ENCODE measurements at regions not wholly inside any gene's neighbourhood (a gene's known extent, or its start where the extent isn't known, plus 50 kb on each side); places are given as distances from the start of the nearest gene placed in this dataset.

GRCh38 chr4:58553679-58554078, 1443.5 kb upstream of the IGFBP7 start:
- H3K36me3 ChIP-seq (ENCODE audit: insufficient read depth, low read length): no peaks in the 10 kb centered on the region
- no peak overlapping the region for H3K4me2 ChIP-seq (ENCODE audit: low read length)
- no peaks in the 10 kb centered on the region for H3K4me1 ChIP-seq (ENCODE audit: control insufficient read depth, insufficient read depth, low read length)
- H3K9ac ChIP-seq (ENCODE audit: low read depth, low read length): no peak overlapping the region
- H3K4me3 ChIP-seq (ENCODE audit: low read length): no peak overlapping the region
- H3K9me3 ChIP-seq (replicated peaks; ENCODE audit: low read length): no peaks in the 10 kb centered on the region
- H3K27me3 ChIP-seq (ENCODE audit: control insufficient read depth, insufficient read depth, low read length): no peaks in the 10 kb centered on the region

DNA sequence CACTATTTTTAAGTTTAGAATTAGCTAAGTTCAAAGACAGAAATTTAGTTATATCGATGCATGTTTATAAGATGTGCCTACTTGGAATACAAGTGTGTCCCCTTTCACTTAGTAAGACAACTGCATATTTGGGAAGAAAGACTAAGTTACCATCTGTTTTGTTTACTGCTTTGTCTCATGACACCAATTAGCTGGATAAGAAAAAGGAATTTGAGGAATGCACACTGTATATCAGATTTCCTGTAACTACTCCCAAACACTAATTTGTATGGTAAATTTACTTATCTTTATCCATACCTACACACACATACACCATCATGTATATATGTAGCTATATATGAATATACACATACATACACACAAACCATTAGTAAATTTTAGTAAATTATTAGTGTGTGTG, 1442.8 kb upstream of the IGFBP7 start:
- H3K9ac ChIP-seq (ENCODE audit: low read depth, low read length): no peak overlapping the region
- H3K4me3 ChIP-seq (ENCODE audit: low read length): no peak overlapping the region
- no peaks in the 10 kb centered on the region for H3K4me1 ChIP-seq (ENCODE audit: control insufficient read depth, insufficient read depth, low read length)
- no peaks in the 10 kb centered on the region for H3K36me3 ChIP-seq (ENCODE audit: insufficient read depth, low read length)
- no peaks in the 10 kb centered on the region for H3K27me3 ChIP-seq (ENCODE audit: control insufficient read depth, insufficient read depth, low read length)
- no peak overlapping the region for H3K4me2 ChIP-seq (ENCODE audit: low read length)
- no peaks in the 10 kb centered on the region for H3K9me3 ChIP-seq (replicated peaks; ENCODE audit: low read length)

- Histone ChIP-seq H3K36me3 (ENCODE audit: insufficient read depth, low read length) (no peaks in the 10 kb centered on the region), H3K9ac (ENCODE audit: low read depth, low read length) (no peak overlapping the region), H3K27me3 (ENCODE audit: control insufficient read depth, insufficient read depth, low read length) (no peaks in the 10 kb centered on the region), H3K4me2 (ENCODE audit: low read length) (no peak overlapping the region), H3K4me1 (ENCODE audit: control insufficient read depth, insufficient read depth, low read length) (no peaks in the 10 kb centered on the region), H3K4me3 (ENCODE audit: low read length) (no peak overlapping the region), H3K9me3 (replicated peaks; ENCODE audit: low read length) (no peaks in the 10 kb centered on the region)
These were observed 1441.5 kb upstream of the IGFBP7 start for GRCh38 chr4:58551676-58552075.

DNA sequence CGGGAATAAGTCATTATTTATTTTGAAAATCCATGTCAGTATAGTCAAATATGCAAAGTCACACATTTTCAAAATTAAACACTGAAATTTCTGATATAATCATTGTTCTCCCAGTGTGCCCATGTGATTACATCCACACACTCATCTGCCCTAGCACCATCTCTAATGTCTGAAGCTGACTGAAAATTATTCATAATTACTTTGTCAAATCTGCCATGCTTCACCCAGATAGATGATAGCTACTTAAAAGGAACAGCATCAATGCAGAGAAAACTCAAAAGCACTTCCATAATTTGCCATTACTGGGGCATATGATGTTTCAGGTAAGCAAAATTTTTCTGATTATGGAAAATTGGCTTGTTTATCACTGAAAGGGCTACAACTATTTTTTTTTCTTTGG, 1433.3 kb upstream of the IGFBP7 start:
- H3K36me3 ChIP-seq (ENCODE audit: insufficient read depth, low read length): no peaks in the 10 kb centered on the region
- no peaks in the 10 kb centered on the region for H3K27me3 ChIP-seq (ENCODE audit: control insufficient read depth, insufficient read depth, low read length)
- H3K4me3 ChIP-seq (ENCODE audit: low read length): no peak overlapping the region
- H3K4me2 ChIP-seq (ENCODE audit: low read length): no peak overlapping the region
- H3K9ac ChIP-seq (ENCODE audit: low read depth, low read length): no peak overlapping the region
- no peaks in the 10 kb centered on the region for H3K9me3 ChIP-seq (replicated peaks; ENCODE audit: low read length)
- H3K4me1 ChIP-seq (ENCODE audit: control insufficient read depth, insufficient read depth, low read length): no peaks in the 10 kb centered on the region

DNA sequence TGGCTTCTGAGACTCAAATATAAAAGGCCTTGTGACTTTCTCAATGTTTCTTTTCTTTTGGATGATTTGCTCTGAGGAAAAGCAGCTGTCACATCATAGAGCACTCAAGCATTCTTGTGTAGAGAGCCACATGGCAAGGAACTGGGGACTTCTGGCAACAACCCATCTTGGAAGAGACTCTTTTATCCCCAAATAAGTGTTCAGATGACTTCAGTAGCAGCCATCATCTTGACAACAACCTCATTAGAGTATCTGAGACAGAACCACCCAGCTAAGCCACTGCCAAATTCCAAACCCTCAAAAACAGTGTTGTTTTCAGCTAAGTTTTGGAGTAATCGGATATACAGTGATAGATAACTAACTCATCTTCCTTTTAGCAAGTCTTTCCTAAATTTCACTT, 1431.7 kb upstream of the IGFBP7 start:
- no peaks in the 10 kb centered on the region for H3K4me1 ChIP-seq (ENCODE audit: control insufficient read depth, insufficient read depth, low read length)

DNA sequence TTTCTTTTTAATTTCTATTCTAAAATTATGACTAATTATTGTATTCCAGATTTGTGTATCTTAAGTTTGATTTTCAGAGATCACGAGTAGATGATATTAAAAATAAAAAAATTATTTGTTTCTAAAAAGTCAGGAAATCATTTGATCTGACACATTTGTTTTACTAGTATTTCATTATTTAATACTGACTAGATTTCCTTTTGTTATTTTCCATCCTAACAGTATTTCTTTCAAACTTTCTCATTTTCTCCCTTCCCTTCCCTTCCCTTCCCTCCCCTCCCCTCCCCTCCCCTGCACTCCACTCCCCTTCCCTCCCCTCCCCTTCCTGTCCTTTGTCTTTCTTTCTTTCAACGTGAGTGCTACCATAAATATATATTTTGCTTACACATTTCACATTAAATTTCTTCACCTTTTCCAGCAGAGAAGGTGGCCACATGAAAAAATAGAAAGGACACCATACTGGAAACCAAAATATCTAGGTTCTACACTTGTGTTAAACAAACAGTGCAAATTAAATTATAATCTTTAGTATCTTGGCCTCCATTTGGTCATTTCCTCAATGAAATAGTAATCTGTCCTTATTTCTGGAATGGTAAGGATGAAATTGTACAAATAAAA, 1412.7 kb upstream of the IGFBP7 start:
- peaks cover 3% of the 10 kb centered on the region for H3K9me3 ChIP-seq (replicated peaks; ENCODE audit: low read length)
- H3K4me1 ChIP-seq (ENCODE audit: control insufficient read depth, insufficient read depth, low read length): no peaks in the 10 kb centered on the region
- no peak overlapping the region for H3K4me2 ChIP-seq (ENCODE audit: low read length)
- H3K27me3 ChIP-seq (ENCODE audit: control insufficient read depth, insufficient read depth, low read length): no peaks in the 10 kb centered on the region
- H3K9ac ChIP-seq (ENCODE audit: low read depth, low read length): no peak overlapping the region
- no peak overlapping the region for H3K4me3 ChIP-seq (ENCODE audit: low read length)
- no peaks in the 10 kb centered on the region for H3K36me3 ChIP-seq (ENCODE audit: insufficient read depth, low read length)

More for the DNA sequence above, 1431.7 kb upstream of the IGFBP7 start:
- H3K9me3 ChIP-seq (replicated peaks; ENCODE audit: low read length): no peaks in the 10 kb centered on the region
- no peak overlapping the region for H3K4me2 ChIP-seq (ENCODE audit: low read length)
- H3K27me3 ChIP-seq (ENCODE audit: control insufficient read depth, insufficient read depth, low read length): no peaks in the 10 kb centered on the region
- no peak overlapping the region for H3K4me3 ChIP-seq (ENCODE audit: low read length)
- H3K36me3 ChIP-seq (ENCODE audit: insufficient read depth, low read length): no peaks in the 10 kb centered on the region
- no peak overlapping the region for H3K9ac ChIP-seq (ENCODE audit: low read depth, low read length)

DNA sequence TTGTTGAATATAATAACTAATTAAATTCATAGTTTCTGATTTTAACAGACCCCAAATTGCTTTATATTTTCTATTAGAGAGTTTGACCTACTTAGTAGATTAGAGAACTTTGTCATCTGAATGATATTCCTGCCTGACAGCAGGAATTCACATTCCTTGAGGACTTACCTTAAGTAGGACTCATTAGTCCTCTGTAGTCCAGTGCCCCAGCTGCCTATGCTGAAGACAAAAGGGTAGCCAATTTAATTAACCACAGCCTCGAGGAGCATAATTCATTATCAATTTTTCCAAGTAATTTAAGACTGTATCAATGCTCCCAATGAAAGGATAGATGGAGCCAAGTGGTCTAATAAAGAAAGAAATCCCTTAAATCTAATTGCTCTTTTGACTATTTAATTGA, 1405.0 kb upstream of the IGFBP7 start:
- Histone ChIP-seq H3K4me1 (ENCODE audit: control insufficient read depth, insufficient read depth, low read length) (no peaks in the 10 kb centered on the region), H3K27me3 (ENCODE audit: control insufficient read depth, insufficient read depth, low read length) (no peaks in the 10 kb centered on the region), H3K9ac (ENCODE audit: low read depth, low read length) (no peak overlapping the region), H3K4me3 (ENCODE audit: low read length) (no peak overlapping the region), H3K9me3 (replicated peaks; ENCODE audit: low read length) (peaks cover 3% of the 10 kb centered on the region), H3K4me2 (ENCODE audit: low read length) (no peak overlapping the region), H3K36me3 (ENCODE audit: insufficient read depth, low read length) (no peaks in the 10 kb centered on the region)

DNA sequence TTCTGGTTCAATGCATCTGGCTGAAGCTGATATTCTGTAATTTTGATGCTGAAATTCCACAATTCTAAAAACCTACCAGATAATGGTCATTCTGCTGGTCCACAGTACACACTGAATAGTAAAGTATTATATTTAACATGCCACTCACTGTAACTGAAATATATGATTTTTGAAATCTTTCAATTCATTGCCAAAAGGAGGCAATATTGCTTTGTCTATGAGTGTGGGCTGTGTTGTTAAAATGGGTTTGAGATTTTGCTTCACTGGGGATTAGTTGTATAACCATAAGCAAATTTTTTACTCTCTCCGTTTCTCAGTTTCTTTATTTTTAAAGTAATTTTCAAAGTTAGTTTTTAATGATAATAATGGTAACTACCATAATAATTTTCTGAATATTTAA, 1404.1 kb upstream of the IGFBP7 start:
- no peak overlapping the region for H3K4me3 ChIP-seq (ENCODE audit: low read length)

DNA sequence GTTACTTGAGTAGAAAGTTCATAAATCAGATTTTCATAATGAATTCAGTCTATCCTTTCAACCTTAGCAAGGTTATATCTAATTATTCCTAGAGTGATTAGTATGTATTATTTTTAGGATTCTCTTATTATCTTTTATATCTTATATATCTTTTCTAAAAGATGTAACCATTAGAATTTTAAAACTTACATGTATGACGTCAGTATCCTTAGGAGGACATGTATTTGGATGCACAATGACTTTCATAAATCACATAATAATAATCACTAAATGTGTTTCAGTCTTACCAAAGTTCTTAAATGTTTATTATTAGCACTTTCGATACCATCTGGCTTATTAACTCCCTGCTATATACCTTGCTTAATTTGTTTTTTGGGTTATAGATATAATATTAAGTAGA, 1400.5 kb upstream of the IGFBP7 start:
- no peak overlapping the region for H3K9ac ChIP-seq (ENCODE audit: low read depth, low read length)
- H3K4me1 ChIP-seq (ENCODE audit: control insufficient read depth, insufficient read depth, low read length): no peaks in the 10 kb centered on the region
- no peaks in the 10 kb centered on the region for H3K27me3 ChIP-seq (ENCODE audit: control insufficient read depth, insufficient read depth, low read length)
- H3K9me3 ChIP-seq (replicated peaks; ENCODE audit: low read length): no peaks in the 10 kb centered on the region
- no peak overlapping the region for H3K4me3 ChIP-seq (ENCODE audit: low read length)
- no peak overlapping the region for H3K4me2 ChIP-seq (ENCODE audit: low read length)
- H3K36me3 ChIP-seq (ENCODE audit: insufficient read depth, low read length): no peaks in the 10 kb centered on the region

More for the DNA sequence above, 1404.1 kb upstream of the IGFBP7 start:
- H3K9me3 ChIP-seq (replicated peaks; ENCODE audit: low read length): peaks cover under 1% of the 10 kb centered on the region
- H3K27me3 ChIP-seq (ENCODE audit: control insufficient read depth, insufficient read depth, low read length): no peaks in the 10 kb centered on the region
- H3K4me2 ChIP-seq (ENCODE audit: low read length): no peak overlapping the region
- H3K4me1 ChIP-seq (ENCODE audit: control insufficient read depth, insufficient read depth, low read length): no peaks in the 10 kb centered on the region
- H3K36me3 ChIP-seq (ENCODE audit: insufficient read depth, low read length): no peaks in the 10 kb centered on the region
- H3K9ac ChIP-seq (ENCODE audit: low read depth, low read length): no peak overlapping the region

DNA sequence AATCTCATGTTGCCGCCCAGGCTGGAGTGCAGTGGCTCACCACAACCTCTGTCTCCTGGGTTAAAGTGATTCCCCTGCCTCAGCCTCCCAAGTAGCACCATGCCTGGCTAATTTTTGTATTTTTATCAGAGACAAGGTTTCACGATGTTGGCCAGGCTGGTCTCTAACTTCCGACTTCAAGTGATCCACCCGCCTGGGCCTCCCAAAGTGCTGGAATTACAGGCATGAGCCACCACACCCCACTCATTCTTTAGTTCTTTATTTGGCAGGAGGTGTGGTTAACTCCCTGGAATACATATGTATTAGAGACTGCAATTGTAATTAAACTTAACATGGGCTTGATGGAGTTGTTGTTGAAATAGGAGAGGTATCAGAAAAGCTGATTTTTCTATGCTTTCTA, 1396.9 kb upstream of the IGFBP7 start:
- no peaks in the 10 kb centered on the region for H3K36me3 ChIP-seq (ENCODE audit: insufficient read depth, low read length)
- H3K4me2 ChIP-seq (ENCODE audit: low read length): no peak overlapping the region
- H3K4me1 ChIP-seq (ENCODE audit: control insufficient read depth, insufficient read depth, low read length): no peaks in the 10 kb centered on the region
- no peaks in the 10 kb centered on the region for H3K27me3 ChIP-seq (ENCODE audit: control insufficient read depth, insufficient read depth, low read length)
- H3K9ac ChIP-seq (ENCODE audit: low read depth, low read length): no peak overlapping the region
- no peaks in the 10 kb centered on the region for H3K9me3 ChIP-seq (replicated peaks; ENCODE audit: low read length)
- H3K4me3 ChIP-seq (ENCODE audit: low read length): no peak overlapping the region

DNA sequence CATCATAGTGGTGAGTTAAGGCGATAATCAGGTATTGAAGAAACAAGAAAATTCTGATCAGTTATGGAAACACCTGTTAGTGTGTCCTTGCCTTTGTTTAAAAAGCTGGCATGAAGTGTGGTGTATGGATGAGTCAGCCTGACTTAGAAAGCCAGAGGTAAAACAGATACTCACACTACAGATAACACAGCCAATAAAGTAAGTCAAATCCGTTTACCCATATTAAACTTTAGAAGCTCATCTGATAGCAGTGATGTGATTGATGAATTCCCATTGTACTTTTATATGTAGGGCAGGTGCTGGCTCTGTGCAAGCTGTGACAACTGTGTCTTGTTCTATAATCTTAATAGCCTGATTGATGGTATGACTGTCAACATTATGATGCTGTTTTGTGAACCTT, 1392.7 kb upstream of the IGFBP7 start:
- no peak overlapping the region for H3K4me3 ChIP-seq (ENCODE audit: low read length)
- H3K9me3 ChIP-seq (replicated peaks; ENCODE audit: low read length): no peaks in the 10 kb centered on the region
- H3K36me3 ChIP-seq (ENCODE audit: insufficient read depth, low read length): no peaks in the 10 kb centered on the region
- H3K4me1 ChIP-seq (ENCODE audit: control insufficient read depth, insufficient read depth, low read length): no peaks in the 10 kb centered on the region
- no peak overlapping the region for H3K9ac ChIP-seq (ENCODE audit: low read depth, low read length)
- H3K4me2 ChIP-seq (ENCODE audit: low read length): no peak overlapping the region
- no peaks in the 10 kb centered on the region for H3K27me3 ChIP-seq (ENCODE audit: control insufficient read depth, insufficient read depth, low read length)

- H3K36me3 ChIP-seq (ENCODE audit: insufficient read depth, low read length): no peaks in the 10 kb centered on the region
- no peaks in the 10 kb centered on the region for H3K4me1 ChIP-seq (ENCODE audit: control insufficient read depth, insufficient read depth, low read length)
- no peak overlapping the region for H3K4me2 ChIP-seq (ENCODE audit: low read length)
- H3K9me3 ChIP-seq (replicated peaks; ENCODE audit: low read length): no peaks in the 10 kb centered on the region
- no peak overlapping the region for H3K9ac ChIP-seq (ENCODE audit: low read depth, low read length)
- no peak overlapping the region for H3K4me3 ChIP-seq (ENCODE audit: low read length)
- no peaks in the 10 kb centered on the region for H3K27me3 ChIP-seq (ENCODE audit: control insufficient read depth, insufficient read depth, low read length)
These were observed 1389.0 kb upstream of the IGFBP7 start for GRCh38 chr4:58499182-58499581.
